CD14-positive monocyte (primary cell): ENCODE measurements at regions not wholly inside any gene's neighbourhood (a gene's known extent, or its start where the extent isn't known, plus 50 kb on each side); places are given as distances from the start of the nearest gene placed in this dataset.

ENCODE experiments used
- DNase-seq, 3 donors: peaks; one replicate each; pipeline ENCODE4 v3.0.0-alpha.2; 2011 to 2022
- H2AFZ ChIP-seq: 2 replicates; pipeline ENCODE4 v1.6.0; 2012; ENCODE audit warnings: mild to moderate bottlenecking, low read depth, low read length, inconsistent platforms; ENCODE audit not compliant: insufficient read depth, poor library complexity, severe bottlenecking
- H3K27ac ChIP-seq, 2 donors: 1 replicate in 1 of 2; 2 replicates in 1 of 2; pipeline ENCODE4 v1.5.1; 2012 to 2013; ENCODE audit warnings: low read length in 2 of 2, control low read depth in 1 of 2, inconsistent platforms in 1 of 2, low read depth in 1 of 2, mild to moderate bottlenecking in 1 of 2
- H3K27me3 ChIP-seq, 2 donors: one replicate each; pipeline versions ENCODE4 v1.6.0 to v1.6.1; 2011 to 2013; ENCODE audit warnings: low read length in 2 of 2; ENCODE audit not compliant: control insufficient read depth in 2 of 2, insufficient read depth in 2 of 2
- H3K36me3 ChIP-seq, 2 donors: replicated peaks in 1 of 2; 1 replicate in 1 of 2; 2 replicates in 1 of 2; pipeline versions ENCODE4 v1.5.1 to v1.6.1; 2012 to 2013; ENCODE audit warnings: low read length in 2 of 2, control low read depth in 1 of 2, inconsistent platforms in 1 of 2, mild to moderate bottlenecking in 1 of 2; ENCODE audit not compliant: insufficient read depth in 2 of 2, control insufficient read depth in 1 of 2
- H3K4me1 ChIP-seq, 2 donors: 1 replicate in 1 of 2; 2 replicates in 1 of 2; pipeline versions ENCODE4 v1.5.1 to v1.6.1; 2012 to 2013; ENCODE audit warnings: low read length in 2 of 2, control low read depth in 1 of 2, inconsistent platforms in 1 of 2, mild to moderate bottlenecking in 1 of 2, moderate library complexity in 1 of 2; ENCODE audit not compliant: insufficient read depth in 2 of 2, control insufficient read depth in 1 of 2
- H3K4me2 ChIP-seq: replicated peaks from 2 replicates; pipeline ENCODE3; 2012; ENCODE audit warnings: low read length, moderate library complexity, mild to moderate bottlenecking; ENCODE audit not compliant: poor library complexity, severe bottlenecking; ENCODE audit errors: extremely low read depth
- H3K4me3 ChIP-seq, 3 experiments: fragments of 200-600 bp in 1 of 3; sonication (generic) in 1 of 3; replicated peaks in 1 of 3; 1 replicate in 2 of 3; 2 replicates in 1 of 3; pipeline ENCODE4 v1.5.1; 2011 to 2013; ENCODE audit warnings: low read length in 3 of 3, mild to moderate bottlenecking in 3 of 3, control low read depth in 2 of 3, low read depth in 2 of 3, inconsistent platforms in 1 of 3, moderate library complexity in 1 of 3
- H3K79me2 ChIP-seq: 2 replicates; pipeline ENCODE4 v1.6.0; 2012; ENCODE audit warnings: mild to moderate bottlenecking, control low read depth, inconsistent platforms, low read length, moderate library complexity; ENCODE audit not compliant: insufficient read depth
- H3K9ac ChIP-seq: 2 replicates; pipeline ENCODE4 v1.6.0; 2017; ENCODE audit warnings: low read length, mild to moderate bottlenecking; ENCODE audit not compliant: insufficient read depth, poor library complexity, severe bottlenecking
- H3K9me3 ChIP-seq, 2 donors: replicated peaks in 1 of 2; 1 replicate in 1 of 2; 2 replicates in 1 of 2; pipeline versions ENCODE4 v1.5.1 to v1.6.1; 2012 to 2013; ENCODE audit warnings: low read length in 2 of 2, control low read depth in 1 of 2; ENCODE audit not compliant: control insufficient read depth in 1 of 2, insufficient read depth in 1 of 2
- H4K20me1 ChIP-seq: 2 replicates; pipeline ENCODE4 v1.6.0; 2012; ENCODE audit warnings: mild to moderate bottlenecking, low read length, control low read depth, moderate library complexity; ENCODE audit not compliant: insufficient read depth
- H3K27ac Mint-ChIP-seq, 7 donors: one replicate each; pipeline ENCODE4 v1.8.0; 2020; ENCODE audit warnings: mild to moderate bottlenecking in 7 of 7, mixed read lengths in 7 of 7, moderate library complexity in 6 of 7, inconsistent platforms in 2 of 7
- H3K27me3 Mint-ChIP-seq, 3 donors: one replicate each; pipeline ENCODE4 v1.8.0; 2021 to 2022; ENCODE audit warnings: low read depth in 3 of 3, mild to moderate bottlenecking in 3 of 3, mixed read lengths in 3 of 3, moderate library complexity in 3 of 3, inconsistent platforms in 1 of 3
- H3K36me3 Mint-ChIP-seq, 2 donors: one replicate each; pipeline ENCODE4 v1.8.0; 2020; ENCODE audit warnings: mixed read lengths in 2 of 2, inconsistent platforms in 1 of 2, mild to moderate bottlenecking in 1 of 2
- H3K4me1 Mint-ChIP-seq: one replicate; pipeline ENCODE4 v1.8.0; 2020; ENCODE audit warnings: mild to moderate bottlenecking, mixed read lengths
- H3K4me3 Mint-ChIP-seq, 2 donors: one replicate each; pipeline ENCODE4 v1.8.0; 2020; ENCODE audit warnings: mild to moderate bottlenecking in 2 of 2, mixed read lengths in 2 of 2, moderate library complexity in 1 of 2
- H3K9me3 Mint-ChIP-seq, 7 donors: one replicate each; pipeline ENCODE4 v1.8.0; 2020 to 2022; ENCODE audit warnings: mixed read lengths in 7 of 7, mild to moderate bottlenecking in 6 of 7, moderate library complexity in 6 of 7, inconsistent platforms in 2 of 7
- WGBS: methylation state at CpG from one replicate; pipeline ENCODE4 v1.1.5; 2013; ENCODE audit warnings: missing lambda C conversion rate; ENCODE audit not compliant: insufficient coverage; 5-methylcytosine and 5-hydroxymethylcytosine counted together
- intact Hi-C, 2 donors: fragments of 100-400 bp; cut with micrococcal nuclease; formaldehyde crosslinking; loops; one replicate each; pipeline versions ENCODE4 v1.15.0 to v1.15.1; 2023
- TF ChIP-seq, protein P1 (sequence below): fragments of 200-600 bp; IDR thresholded peaks from one replicate; pipeline ENCODE4 v1.8.0; 2022; ENCODE audit warnings: antibody characterized with exemption, mild to moderate bottlenecking

DNA sequence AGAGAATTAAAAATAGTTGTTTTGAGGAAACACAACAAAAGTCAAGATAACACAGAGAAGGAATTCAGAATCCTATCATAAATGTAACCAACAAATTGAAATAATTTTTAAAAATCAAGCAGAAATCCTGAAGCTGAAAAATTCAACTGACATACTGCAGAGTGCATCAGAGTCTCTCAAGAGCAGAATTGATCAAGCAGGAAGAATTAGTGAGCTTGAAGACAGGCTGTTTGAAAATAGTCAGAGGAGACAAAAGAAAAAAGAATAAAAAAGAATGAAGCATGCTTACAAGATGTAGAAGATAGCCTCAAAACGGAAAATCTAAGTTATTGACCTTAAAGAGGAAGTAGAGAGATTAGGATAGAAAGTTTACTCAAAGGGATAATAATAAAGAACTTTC lies 65.8 kb upstream of the PPP2R5C start:
- WGBS: no CpG with 5 or more reads among the region's 1 CpG
- no peak overlapping the region for H3K27ac ChIP-seq
- no peaks in the 10 kb centered on the region for H3K4me1 Mint-ChIP-seq
- H3K27ac Mint-ChIP-seq: no peak overlapping the region
- H4K20me1 ChIP-seq: no peaks in the 10 kb centered on the region
- H3K79me2 ChIP-seq: no peaks in the 10 kb centered on the region
- no peaks in the 10 kb centered on the region for H3K36me3 Mint-ChIP-seq
- peaks cover 0 to 23% (median 8%) of the 10 kb centered on the region in 7 donors for H3K9me3 Mint-ChIP-seq
- no peak overlapping the region for H2AFZ ChIP-seq
- no peak overlapping the region for H3K4me3 ChIP-seq
- H3K4me3 Mint-ChIP-seq: no peak overlapping the region
- no peaks in the 10 kb centered on the region for H3K4me1 ChIP-seq
- H3K9ac ChIP-seq: no peak overlapping the region
- H3K27me3 Mint-ChIP-seq: peaks cover 21 to 44% (median 34%) of the 10 kb centered on the region in 3 donors
- H3K36me3 ChIP-seq: no peaks in the 10 kb centered on the region
- intact Hi-C loops: no loop called here
- no peak for DNase-seq
- TF ChIP-seq, protein P1, sequence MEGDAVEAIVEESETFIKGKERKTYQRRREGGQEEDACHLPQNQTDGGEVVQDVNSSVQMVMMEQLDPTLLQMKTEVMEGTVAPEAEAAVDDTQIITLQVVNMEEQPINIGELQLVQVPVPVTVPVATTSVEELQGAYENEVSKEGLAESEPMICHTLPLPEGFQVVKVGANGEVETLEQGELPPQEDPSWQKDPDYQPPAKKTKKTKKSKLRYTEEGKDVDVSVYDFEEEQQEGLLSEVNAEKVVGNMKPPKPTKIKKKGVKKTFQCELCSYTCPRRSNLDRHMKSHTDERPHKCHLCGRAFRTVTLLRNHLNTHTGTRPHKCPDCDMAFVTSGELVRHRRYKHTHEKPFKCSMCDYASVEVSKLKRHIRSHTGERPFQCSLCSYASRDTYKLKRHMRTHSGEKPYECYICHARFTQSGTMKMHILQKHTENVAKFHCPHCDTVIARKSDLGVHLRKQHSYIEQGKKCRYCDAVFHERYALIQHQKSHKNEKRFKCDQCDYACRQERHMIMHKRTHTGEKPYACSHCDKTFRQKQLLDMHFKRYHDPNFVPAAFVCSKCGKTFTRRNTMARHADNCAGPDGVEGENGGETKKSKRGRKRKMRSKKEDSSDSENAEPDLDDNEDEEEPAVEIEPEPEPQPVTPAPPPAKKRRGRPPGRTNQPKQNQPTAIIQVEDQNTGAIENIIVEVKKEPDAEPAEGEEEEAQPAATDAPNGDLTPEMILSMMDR: no peak
- peaks cover 6 to 21% of the 10 kb centered on the region in 2 donors for H3K27me3 ChIP-seq
- no peaks in the 10 kb centered on the region for H3K9me3 ChIP-seq
- H3K4me2 ChIP-seq: no peak overlapping the region

DNA sequence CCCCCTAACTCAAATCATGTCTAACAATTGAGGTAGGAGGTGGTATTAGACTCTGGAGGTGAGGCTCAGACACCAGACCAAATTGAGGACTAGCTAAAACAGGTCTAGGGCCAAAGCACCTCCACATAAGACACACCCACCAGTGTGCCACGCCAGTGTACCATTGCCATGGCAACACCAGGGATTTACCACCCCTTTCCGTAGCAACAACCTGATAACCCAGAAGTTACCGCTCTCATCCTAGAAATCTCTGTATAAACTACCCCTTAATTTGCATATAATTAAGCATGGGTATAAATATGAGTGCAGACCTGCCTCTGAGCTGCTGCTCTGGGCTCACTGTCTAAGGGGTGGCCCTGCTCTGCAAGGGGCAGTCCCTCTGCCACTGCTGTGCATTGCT lies 57.4 kb upstream of the PPP2R5C start:
- Histone ChIP-seq H3K27me3 (peaks cover 25 to 52% of the 10 kb centered on the region in 2 donors), H3K9me3 (no peaks in the 10 kb centered on the region), H3K9ac (no peak overlapping the region), H2AFZ (no peak overlapping the region), H3K27ac (no peak overlapping the region), H3K4me2 (no peak overlapping the region), H4K20me1 (no peaks in the 10 kb centered on the region), H3K4me1 (peaks cover 23 to 27% of the 10 kb centered on the region in 2 donors), H3K36me3 (no peaks in the 10 kb centered on the region), H3K4me3 (no peak overlapping the region), H3K79me2 (no peaks in the 10 kb centered on the region)
- Mint-ChIP-seq H3K9me3 (peaks cover 0 to 10% (median 6%) of the 10 kb centered on the region in 7 donors), H3K4me1 (peaks cover 21% of the 10 kb centered on the region), H3K27me3 (peaks cover 54 to 72% (median 57%) of the 10 kb centered on the region in 3 donors), H3K27ac (no peak overlapping the region), H3K36me3 (peaks cover 4% of the 10 kb centered on the region in 2 donors), H3K4me3 (peak overlapping the region in 1 of 2 donors; percentile 66)
- TF ChIP-seq, protein P1: no peak
- WGBS: 80% methylated on average over 1 of the region's 3 CpGs
- DNase-seq: no peak
- intact Hi-C loops: loop anchor here in 1 of 2 donors (10.0 kb wide), 1 partner anchor 171 kb away; no protein-coding TSS in a partner anchor
